Upper lobe of left lung (tissue), 4 donors: ENCODE measurements at regions not wholly inside any gene's neighbourhood (a gene's known extent, or its start where the extent isn't known, plus 50 kb on each side); places are given as distances from the start of the nearest gene placed in this dataset.

Experiments used
- EP300 ChIP-seq, 4 donors: sonication (generic); formaldehyde crosslinking; IDR thresholded peaks; one replicate each; pipeline ENCODE4 v1.5.1; 2017; ENCODE audit warnings: antibody characterized with exemption in 4 of 4, control low read depth in 2 of 4
- POLR2A ChIP-seq, 4 donors: fragments of 450-650 bp; IDR thresholded peaks; one replicate each; pipeline ENCODE4 v1.5.1; 2016 to 2017; ENCODE audit warnings: antibody characterized with exemption in 4 of 4, mild to moderate bottlenecking in 2 of 4
- POLR2AphosphoS5 ChIP-seq, 2 donors: sonication (generic); formaldehyde crosslinking; IDR thresholded peaks; one replicate each; pipeline ENCODE4 v1.5.1; 2017; ENCODE audit warnings: antibody characterized with exemption in 2 of 2
- TF ChIP-seq, protein P1 (sequence below), 6 experiments: fragments of 450-650 bp in 4 of 6; fragments of 200-600 bp in 2 of 6; sonication (generic) in 2 of 6; IDR thresholded peaks; one replicate each; pipeline ENCODE4 v1.5.1; 2016 to 2019; ENCODE audit warnings: antibody characterized with exemption in 6 of 6

DNA sequence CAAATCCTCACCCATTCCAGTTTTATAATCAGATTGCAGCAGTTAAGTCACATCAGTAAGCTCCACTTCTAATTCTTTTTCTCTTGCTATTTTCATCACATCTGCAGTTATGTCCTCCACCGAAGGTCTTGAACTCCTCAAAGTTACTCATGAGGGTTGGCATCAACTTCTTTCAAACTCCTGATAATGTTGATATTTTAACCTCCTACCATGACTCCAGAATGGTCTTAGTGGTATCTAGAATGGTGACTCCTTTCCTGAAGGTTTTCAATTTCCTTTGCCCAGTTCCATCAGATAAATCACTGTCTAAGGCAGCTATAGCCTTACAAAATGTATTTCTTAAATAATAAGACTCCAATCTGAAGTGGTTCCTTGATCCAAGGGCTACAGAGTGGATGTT is 53.8 kb upstream of the EDIL3 start:
- no peak for TF ChIP-seq POLR2AphosphoS5 (IDR thresholded peaks at IDR 0.05)
- TF ChIP-seq, protein P1, sequence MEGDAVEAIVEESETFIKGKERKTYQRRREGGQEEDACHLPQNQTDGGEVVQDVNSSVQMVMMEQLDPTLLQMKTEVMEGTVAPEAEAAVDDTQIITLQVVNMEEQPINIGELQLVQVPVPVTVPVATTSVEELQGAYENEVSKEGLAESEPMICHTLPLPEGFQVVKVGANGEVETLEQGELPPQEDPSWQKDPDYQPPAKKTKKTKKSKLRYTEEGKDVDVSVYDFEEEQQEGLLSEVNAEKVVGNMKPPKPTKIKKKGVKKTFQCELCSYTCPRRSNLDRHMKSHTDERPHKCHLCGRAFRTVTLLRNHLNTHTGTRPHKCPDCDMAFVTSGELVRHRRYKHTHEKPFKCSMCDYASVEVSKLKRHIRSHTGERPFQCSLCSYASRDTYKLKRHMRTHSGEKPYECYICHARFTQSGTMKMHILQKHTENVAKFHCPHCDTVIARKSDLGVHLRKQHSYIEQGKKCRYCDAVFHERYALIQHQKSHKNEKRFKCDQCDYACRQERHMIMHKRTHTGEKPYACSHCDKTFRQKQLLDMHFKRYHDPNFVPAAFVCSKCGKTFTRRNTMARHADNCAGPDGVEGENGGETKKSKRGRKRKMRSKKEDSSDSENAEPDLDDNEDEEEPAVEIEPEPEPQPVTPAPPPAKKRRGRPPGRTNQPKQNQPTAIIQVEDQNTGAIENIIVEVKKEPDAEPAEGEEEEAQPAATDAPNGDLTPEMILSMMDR (IDR thresholded peaks at IDR 0.05) = no peak
- no peak for TF ChIP-seq POLR2A (IDR thresholded peaks at IDR 0.05)
- no peak for TF ChIP-seq EP300 (IDR thresholded peaks at IDR 0.05)
